Activated T-cell treated with anti-CD3 and anti-CD28 coated beads, Interleukin-2, amount 50 U/mL, for 72 hours (primary cell): ENCODE measurements at regions not wholly inside any gene's neighbourhood (a gene's known extent, or its start where the extent isn't known, plus 50 kb on each side); places are given as distances from the start of the nearest gene placed in this dataset.

Experiments used
- ATAC-seq, 2 donors: fragments of 150-1000 bp; cut with Tn5 transposase; replicated peaks in 1 of 2; 2 replicates each; pipeline ENCODE4 v1.10.0; 2021; ENCODE audit warnings: moderate library complexity in 2 of 2, mild to moderate bottlenecking in 1 of 2
- DNase-seq, 2 donors: peaks; one replicate each; pipeline ENCODE4 v3.0.0; 2021 to 2022; ENCODE audit warnings: mixed read lengths in 1 of 2
- H3K27ac Mint-ChIP-seq: one replicate; pipeline ENCODE4 v1.8.0; 2022; ENCODE audit warnings: mild to moderate bottlenecking, moderate library complexity, mixed read lengths
- H3K27me3 Mint-ChIP-seq: one replicate; pipeline ENCODE4 v1.8.0; 2022; ENCODE audit warnings: low read depth, mixed read lengths
- H3K36me3 Mint-ChIP-seq, 2 donors: one replicate each; pipeline ENCODE4 v1.8.0; 2022; ENCODE audit warnings: mixed read lengths in 2 of 2, mild to moderate bottlenecking in 1 of 2; ENCODE audit not compliant: insufficient read depth in 2 of 2
- H3K4me1 Mint-ChIP-seq: one replicate; pipeline ENCODE4 v1.8.0; 2022; ENCODE audit warnings: low read depth, mixed read lengths
- H3K4me3 Mint-ChIP-seq, 2 donors: one replicate each; pipeline ENCODE4 v1.8.0; 2022; ENCODE audit warnings: mild to moderate bottlenecking in 2 of 2, mixed read lengths in 2 of 2, moderate library complexity in 2 of 2
- H3K9me3 Mint-ChIP-seq, 2 donors: one replicate each; pipeline ENCODE4 v1.8.0; 2022; ENCODE audit warnings: mixed read lengths in 2 of 2

- no peak overlapping the region for H3K4me3 Mint-ChIP-seq
- ATAC-seq (no peak), DNase-seq (no peak)
- H3K4me1 Mint-ChIP-seq = no peaks in the 10 kb centered on the region
- no peaks in the 10 kb centered on the region for H3K36me3 Mint-ChIP-seq
- no peaks in the 10 kb centered on the region for H3K27me3 Mint-ChIP-seq
- no peaks in the 10 kb centered on the region for H3K9me3 Mint-ChIP-seq
- H3K27ac Mint-ChIP-seq = no peak overlapping the region
These were observed 447.1 kb upstream of the MAP3K7 start for GRCh38 chr6:91033964-91034363.

GRCh38 chr6:91031581-91031980 lies 444.7 kb upstream of the MAP3K7 start:
- Mint-ChIP-seq H3K27ac (no peak overlapping the region), H3K9me3 (no peaks in the 10 kb centered on the region), H3K4me3 (no peak overlapping the region), H3K36me3 (no peaks in the 10 kb centered on the region), H3K4me1 (no peaks in the 10 kb centered on the region), H3K27me3 (no peaks in the 10 kb centered on the region)
- no peak for DNase-seq
- ATAC-seq = no peak

- ATAC-seq (no peak), DNase-seq (no peak)
- H3K4me3 Mint-ChIP-seq = no peak overlapping the region
- H3K4me1 Mint-ChIP-seq = no peaks in the 10 kb centered on the region
- no peak overlapping the region for H3K27ac Mint-ChIP-seq
- H3K36me3 Mint-ChIP-seq = no peaks in the 10 kb centered on the region
- no peaks in the 10 kb centered on the region for H3K9me3 Mint-ChIP-seq
- H3K27me3 Mint-ChIP-seq = no peaks in the 10 kb centered on the region
These were observed 442.3 kb upstream of the MAP3K7 start for GRCh38 chr6:91029211-91029610.

- peaks cover 0 to 2% of the 10 kb centered on the region in 2 donors for H3K9me3 Mint-ChIP-seq
- no peak for DNase-seq
- H3K36me3 Mint-ChIP-seq = no peaks in the 10 kb centered on the region
- no peak overlapping the region for H3K27ac Mint-ChIP-seq
- H3K27me3 Mint-ChIP-seq = no peaks in the 10 kb centered on the region
- no peaks in the 10 kb centered on the region for H3K4me1 Mint-ChIP-seq
- no peak for ATAC-seq
- no peak overlapping the region for H3K4me3 Mint-ChIP-seq
These were observed 436.7 kb upstream of the MAP3K7 start for GRCh38 chr6:91023529-91023928.

- H3K9me3 Mint-ChIP-seq = peaks cover 0 to 2% of the 10 kb centered on the region in 2 donors
- no peaks in the 10 kb centered on the region for H3K36me3 Mint-ChIP-seq
- H3K4me3 Mint-ChIP-seq = no peak overlapping the region
- H3K4me1 Mint-ChIP-seq = no peaks in the 10 kb centered on the region
- ATAC-seq = no peak
- no peaks in the 10 kb centered on the region for H3K27me3 Mint-ChIP-seq
- DNase-seq = no peak
- H3K27ac Mint-ChIP-seq = no peak overlapping the region
These were observed 433.9 kb upstream of the MAP3K7 start for GRCh38 chr6:91020744-91021143.

- ATAC-seq (no peak), DNase-seq (no peak)
- Mint-ChIP-seq H3K27me3 (no peaks in the 10 kb centered on the region), H3K27ac (no peak overlapping the region), H3K9me3 (peaks cover 0 to 2% of the 10 kb centered on the region in 2 donors), H3K4me3 (no peak overlapping the region), H3K4me1 (no peaks in the 10 kb centered on the region), H3K36me3 (no peaks in the 10 kb centered on the region)
These were observed 431.7 kb upstream of the MAP3K7 start for GRCh38 chr6:91018586-91018985.

- Mint-ChIP-seq H3K36me3 (no peaks in the 10 kb centered on the region), H3K27me3 (no peaks in the 10 kb centered on the region)
These were observed 426.6 kb upstream of the MAP3K7 start for GRCh38 chr6:91013511-91013910.

GRCh38 chr6:90997076-90997475 lies 410.2 kb upstream of the MAP3K7 start:
- H3K4me3 Mint-ChIP-seq = no peak overlapping the region
- no peaks in the 10 kb centered on the region for H3K36me3 Mint-ChIP-seq
- ATAC-seq (no peak), DNase-seq (no peak)
- H3K27me3 Mint-ChIP-seq = no peaks in the 10 kb centered on the region
- no peaks in the 10 kb centered on the region for H3K4me1 Mint-ChIP-seq
- no peak overlapping the region for H3K27ac Mint-ChIP-seq
- H3K9me3 Mint-ChIP-seq = no peaks in the 10 kb centered on the region

More at GRCh38 chr6:91013511-91013910, 426.6 kb upstream of the MAP3K7 start:
- DNase-seq = no peak
- no peak for ATAC-seq
- no peak overlapping the region for H3K4me3 Mint-ChIP-seq
- H3K9me3 Mint-ChIP-seq = no peaks in the 10 kb centered on the region
- H3K4me1 Mint-ChIP-seq = no peaks in the 10 kb centered on the region
- H3K27ac Mint-ChIP-seq = no peak overlapping the region

GRCh38 chr6:90993770-90994169 lies 406.9 kb upstream of the MAP3K7 start:
- Mint-ChIP-seq H3K27ac (no peak overlapping the region), H3K27me3 (no peaks in the 10 kb centered on the region), H3K36me3 (no peaks in the 10 kb centered on the region), H3K4me1 (no peaks in the 10 kb centered on the region), H3K9me3 (no peaks in the 10 kb centered on the region), H3K4me3 (no peak overlapping the region)
- ATAC-seq (no peak), DNase-seq (no peak)

GRCh38 chr6:90989763-90990162 lies 402.9 kb upstream of the MAP3K7 start:
- Mint-ChIP-seq H3K4me1 (no peaks in the 10 kb centered on the region), H3K4me3 (no peak overlapping the region), H3K27me3 (no peaks in the 10 kb centered on the region), H3K36me3 (no peaks in the 10 kb centered on the region), H3K9me3 (no peaks in the 10 kb centered on the region), H3K27ac (no peak overlapping the region)
- no peak for DNase-seq
- no peak for ATAC-seq

GRCh38 chr6:90984066-90984465 lies 397.2 kb upstream of the MAP3K7 start:
- H3K36me3 Mint-ChIP-seq = no peaks in the 10 kb centered on the region
- no peaks in the 10 kb centered on the region for H3K9me3 Mint-ChIP-seq
- H3K27ac Mint-ChIP-seq = no peak overlapping the region
- H3K27me3 Mint-ChIP-seq = no peaks in the 10 kb centered on the region
- H3K4me3 Mint-ChIP-seq = no peak overlapping the region
- no peaks in the 10 kb centered on the region for H3K4me1 Mint-ChIP-seq
- ATAC-seq = no peak
- DNase-seq = no peak

- no peak overlapping the region for H3K27ac Mint-ChIP-seq
These were observed 396.6 kb upstream of the MAP3K7 start for GRCh38 chr6:90983462-90983861.

GRCh38 chr6:90982581-90982980 lies 395.7 kb upstream of the MAP3K7 start:
- no peak for ATAC-seq
- Mint-ChIP-seq H3K4me3 (no peak overlapping the region), H3K27ac (no peak overlapping the region), H3K4me1 (no peaks in the 10 kb centered on the region), H3K9me3 (no peaks in the 10 kb centered on the region), H3K36me3 (no peaks in the 10 kb centered on the region), H3K27me3 (no peaks in the 10 kb centered on the region)
- DNase-seq = no peak

More at GRCh38 chr6:90983462-90983861, 396.6 kb upstream of the MAP3K7 start:
- H3K36me3 Mint-ChIP-seq = no peaks in the 10 kb centered on the region
- H3K27me3 Mint-ChIP-seq = no peaks in the 10 kb centered on the region
- H3K4me3 Mint-ChIP-seq = no peak overlapping the region
- DNase-seq (no peak), ATAC-seq (no peak)
- H3K4me1 Mint-ChIP-seq = no peaks in the 10 kb centered on the region
- no peaks in the 10 kb centered on the region for H3K9me3 Mint-ChIP-seq

GRCh38 chr6:90982051-90982450 lies 395.2 kb upstream of the MAP3K7 start:
- Mint-ChIP-seq H3K27me3 (no peaks in the 10 kb centered on the region), H3K4me3 (no peak overlapping the region), H3K4me1 (no peaks in the 10 kb centered on the region), H3K9me3 (no peaks in the 10 kb centered on the region), H3K36me3 (no peaks in the 10 kb centered on the region), H3K27ac (no peak overlapping the region)
- ATAC-seq (no peak), DNase-seq (no peak)
